ENCODE measurements at regions not wholly inside any gene's neighbourhood (a gene's known extent, or its start where the extent isn't known, plus 50 kb on each side); places are given as distances from the start of the nearest gene placed in this dataset.

DNA sequence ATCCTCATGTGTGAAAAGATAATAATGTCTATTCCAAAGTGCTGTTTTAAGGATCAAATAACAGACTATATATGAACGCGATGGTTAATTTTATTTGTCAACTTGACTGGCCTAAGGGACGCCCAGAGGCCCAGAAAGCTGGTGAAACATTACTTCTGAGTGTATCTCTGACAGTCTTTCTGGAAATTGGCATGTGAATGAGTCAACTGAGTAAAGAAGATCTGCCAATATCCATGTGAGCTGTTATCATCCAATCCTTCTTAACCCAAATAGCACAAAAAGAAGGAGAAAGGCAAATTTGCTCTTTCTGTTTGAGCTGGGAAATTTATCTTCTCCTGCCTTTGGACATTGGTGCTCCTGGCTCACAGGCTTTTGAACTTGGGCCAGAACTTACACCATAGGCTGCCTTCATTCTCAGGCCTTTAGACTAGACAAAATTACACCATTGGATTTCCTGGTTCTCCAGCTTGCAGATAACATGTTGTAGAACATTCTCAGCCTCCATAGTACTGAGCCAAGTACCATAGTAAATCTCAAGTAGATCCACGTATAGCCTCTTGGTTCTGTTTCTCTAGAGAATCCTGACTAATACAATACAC is 114.7 kb upstream of the DOCK10 start:
- TF ChIP-seq PRDM15 (CRISPR knock-in tag; IDR thresholded peaks at IDR 0.05) (no peak), ZNF232 (CRISPR knock-in tag; IDR thresholded peaks at IDR 0.05) (no peak), ZNF671 (CRISPR knock-in tag; IDR thresholded peaks at IDR 0.05) (no peak), FOXK1 (CRISPR knock-in tag; IDR thresholded peaks at IDR 0.05) (no peak), NR3C1 (CRISPR knock-in tag; conservative IDR thresholded peaks at IDR 0.05; ENCODE audit: low read depth) (no peak)
- TF ChIP-seq, protein P1, sequence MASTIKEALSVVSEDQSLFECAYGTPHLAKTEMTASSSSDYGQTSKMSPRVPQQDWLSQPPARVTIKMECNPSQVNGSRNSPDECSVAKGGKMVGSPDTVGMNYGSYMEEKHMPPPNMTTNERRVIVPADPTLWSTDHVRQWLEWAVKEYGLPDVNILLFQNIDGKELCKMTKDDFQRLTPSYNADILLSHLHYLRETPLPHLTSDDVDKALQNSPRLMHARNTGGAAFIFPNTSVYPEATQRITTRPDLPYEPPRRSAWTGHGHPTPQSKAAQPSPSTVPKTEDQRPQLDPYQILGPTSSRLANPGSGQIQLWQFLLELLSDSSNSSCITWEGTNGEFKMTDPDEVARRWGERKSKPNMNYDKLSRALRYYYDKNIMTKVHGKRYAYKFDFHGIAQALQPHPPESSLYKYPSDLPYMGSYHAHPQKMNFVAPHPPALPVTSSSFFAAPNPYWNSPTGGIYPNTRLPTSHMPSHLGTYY (CRISPR knock-in tag; IDR thresholded peaks at IDR 0.05) = no peak
- TF ChIP-seq, protein P2, sequence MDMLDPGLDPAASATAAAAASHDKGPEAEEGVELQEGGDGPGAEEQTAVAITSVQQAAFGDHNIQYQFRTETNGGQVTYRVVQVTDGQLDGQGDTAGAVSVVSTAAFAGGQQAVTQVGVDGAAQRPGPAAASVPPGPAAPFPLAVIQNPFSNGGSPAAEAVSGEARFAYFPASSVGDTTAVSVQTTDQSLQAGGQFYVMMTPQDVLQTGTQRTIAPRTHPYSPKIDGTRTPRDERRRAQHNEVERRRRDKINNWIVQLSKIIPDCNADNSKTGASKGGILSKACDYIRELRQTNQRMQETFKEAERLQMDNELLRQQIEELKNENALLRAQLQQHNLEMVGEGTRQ (CRISPR knock-in tag; IDR thresholded peaks at IDR 0.05) = no peak
- Mint-ChIP-seq H3K9me3 (peaks cover 8% of the 10 kb centered on the region), H3K27ac (no peak overlapping the region), H3K4me1 (no peaks in the 10 kb centered on the region), H3K27me3 (ENCODE audit: low read depth) (no peaks in the 10 kb centered on the region), H3K4me3 (no peak overlapping the region), H3K36me3 (no peaks in the 10 kb centered on the region)
- ChIA-PET POLR2A (no interaction called here), CTCF (no interaction called here)
- no peak for ATAC-seq
- no peak for DNase-seq (ENCODE audit: low spot score)

DNA sequence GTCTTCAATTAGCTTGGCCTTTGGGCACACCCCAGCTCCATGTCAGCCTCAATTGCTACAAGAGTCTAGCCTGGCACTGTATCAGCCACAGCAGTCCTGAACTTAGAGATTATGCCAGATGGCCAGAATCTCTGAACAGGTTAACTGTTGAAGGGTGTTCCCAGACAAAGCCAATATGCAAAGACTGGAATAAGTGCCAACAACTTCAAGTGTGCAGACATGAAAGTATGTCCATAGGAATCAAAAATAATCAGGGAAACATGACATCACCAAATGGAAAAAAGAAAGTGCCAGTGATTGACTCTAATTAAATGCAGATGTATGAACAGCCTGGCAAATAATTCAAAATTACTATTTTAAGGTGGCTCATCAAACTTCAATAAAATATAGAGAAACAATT is 98.5 kb upstream of the DOCK10 start:
- CTCF ChIA-PET = no interaction called here
- Mint-ChIP-seq H3K27ac (no peak overlapping the region), H3K36me3 (no peaks in the 10 kb centered on the region), H3K9me3 (peaks cover 3% of the 10 kb centered on the region; the same call in 1 of the 2 replicates), H3K4me1 (no peaks in the 10 kb centered on the region), H3K4me3 (no peak overlapping the region), H3K27me3 (ENCODE audit: low read depth) (no peaks in the 10 kb centered on the region)
- POLR2A ChIA-PET = no interaction called here
- ATAC-seq (no peak), DNase-seq (ENCODE audit: low spot score) (no peak)
- TF ChIP-seq CREB1 (CRISPR knock-in tag; IDR thresholded peaks at IDR 0.05) = no peak
- TF ChIP-seq JUN (CRISPR knock-in tag; IDR thresholded peaks at IDR 0.05) = no peak
- TF ChIP-seq ETV6 (CRISPR knock-in tag; IDR thresholded peaks at IDR 0.05) = no peak
- no peak for TF ChIP-seq NR3C1 (CRISPR knock-in tag; conservative IDR thresholded peaks at IDR 0.05; ENCODE audit: low read depth)
- no peak for TF ChIP-seq FOXJ3 (CRISPR knock-in tag; IDR thresholded peaks at IDR 0.05; ENCODE audit: borderline replicate concordance)
- no peak for TF ChIP-seq TP53 (CRISPR knock-in tag; IDR thresholded peaks at IDR 0.05)
- TF ChIP-seq, protein P3, sequence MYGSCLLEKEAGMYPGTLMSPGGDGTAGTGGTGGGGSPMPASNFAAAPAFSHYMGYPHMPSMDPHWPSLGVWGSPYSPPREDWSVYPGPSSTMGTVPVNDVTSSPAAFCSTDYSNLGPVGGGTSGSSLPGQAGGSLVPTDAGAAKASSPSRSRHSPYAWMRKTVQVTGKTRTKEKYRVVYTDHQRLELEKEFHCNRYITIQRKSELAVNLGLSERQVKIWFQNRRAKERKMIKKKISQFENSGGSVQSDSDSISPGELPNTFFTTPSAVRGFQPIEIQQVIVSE (CRISPR knock-in tag; IDR thresholded peaks at IDR 0.05; ENCODE audit: borderline replicate concordance) = no peak
- TF ChIP-seq STAT6 (CRISPR knock-in tag; conservative IDR thresholded peaks at IDR 0.05; ENCODE audit: low read depth) = no peak
- TF ChIP-seq, protein P4, sequence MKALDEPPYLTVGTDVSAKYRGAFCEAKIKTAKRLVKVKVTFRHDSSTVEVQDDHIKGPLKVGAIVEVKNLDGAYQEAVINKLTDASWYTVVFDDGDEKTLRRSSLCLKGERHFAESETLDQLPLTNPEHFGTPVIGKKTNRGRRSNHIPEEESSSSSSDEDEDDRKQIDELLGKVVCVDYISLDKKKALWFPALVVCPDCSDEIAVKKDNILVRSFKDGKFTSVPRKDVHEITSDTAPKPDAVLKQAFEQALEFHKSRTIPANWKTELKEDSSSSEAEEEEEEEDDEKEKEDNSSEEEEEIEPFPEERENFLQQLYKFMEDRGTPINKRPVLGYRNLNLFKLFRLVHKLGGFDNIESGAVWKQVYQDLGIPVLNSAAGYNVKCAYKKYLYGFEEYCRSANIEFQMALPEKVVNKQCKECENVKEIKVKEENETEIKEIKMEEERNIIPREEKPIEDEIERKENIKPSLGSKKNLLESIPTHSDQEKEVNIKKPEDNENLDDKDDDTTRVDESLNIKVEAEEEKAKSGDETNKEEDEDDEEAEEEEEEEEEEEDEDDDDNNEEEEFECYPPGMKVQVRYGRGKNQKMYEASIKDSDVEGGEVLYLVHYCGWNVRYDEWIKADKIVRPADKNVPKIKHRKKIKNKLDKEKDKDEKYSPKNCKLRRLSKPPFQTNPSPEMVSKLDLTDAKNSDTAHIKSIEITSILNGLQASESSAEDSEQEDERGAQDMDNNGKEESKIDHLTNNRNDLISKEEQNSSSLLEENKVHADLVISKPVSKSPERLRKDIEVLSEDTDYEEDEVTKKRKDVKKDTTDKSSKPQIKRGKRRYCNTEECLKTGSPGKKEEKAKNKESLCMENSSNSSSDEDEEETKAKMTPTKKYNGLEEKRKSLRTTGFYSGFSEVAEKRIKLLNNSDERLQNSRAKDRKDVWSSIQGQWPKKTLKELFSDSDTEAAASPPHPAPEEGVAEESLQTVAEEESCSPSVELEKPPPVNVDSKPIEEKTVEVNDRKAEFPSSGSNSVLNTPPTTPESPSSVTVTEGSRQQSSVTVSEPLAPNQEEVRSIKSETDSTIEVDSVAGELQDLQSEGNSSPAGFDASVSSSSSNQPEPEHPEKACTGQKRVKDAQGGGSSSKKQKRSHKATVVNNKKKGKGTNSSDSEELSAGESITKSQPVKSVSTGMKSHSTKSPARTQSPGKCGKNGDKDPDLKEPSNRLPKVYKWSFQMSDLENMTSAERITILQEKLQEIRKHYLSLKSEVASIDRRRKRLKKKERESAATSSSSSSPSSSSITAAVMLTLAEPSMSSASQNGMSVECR (CRISPR knock-in tag; IDR thresholded peaks at IDR 0.05; ENCODE audit: borderline replicate concordance) = no peak
- no peak for TF ChIP-seq ATF1 (CRISPR knock-in tag; IDR thresholded peaks at IDR 0.05)
- TF ChIP-seq ATF2 (CRISPR knock-in tag; IDR thresholded peaks at IDR 0.05; ENCODE audit: borderline replicate concordance, low read depth) = no peak
- TF ChIP-seq, protein P5, sequence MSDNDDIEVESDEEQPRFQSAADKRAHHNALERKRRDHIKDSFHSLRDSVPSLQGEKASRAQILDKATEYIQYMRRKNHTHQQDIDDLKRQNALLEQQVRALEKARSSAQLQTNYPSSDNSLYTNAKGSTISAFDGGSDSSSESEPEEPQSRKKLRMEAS (CRISPR knock-in tag; IDR thresholded peaks at IDR 0.05) = no peak

Measured in WTC11 (cell line).